ENCODE measurements at regions not wholly inside any gene's neighbourhood (a gene's known extent, or its start where the extent isn't known, plus 50 kb on each side); places are given as distances from the start of the nearest gene placed in this dataset.

- H3K9me2 ChIP-seq (ENCODE audit: insufficient read depth) = no peaks in the 10 kb centered on the region
- no peaks in the 10 kb centered on the region for H3K36me3 ChIP-seq (ENCODE audit: low read depth)
- H2AFZ ChIP-seq = no peak overlapping the region
- no peaks in the 10 kb centered on the region for H4K20me1 ChIP-seq (ENCODE audit: insufficient read depth)
- H3K4me1 ChIP-seq (ENCODE audit: insufficient read depth) = no peaks in the 10 kb centered on the region
- H3K79me2 ChIP-seq (ENCODE audit: insufficient read depth) = no peaks in the 10 kb centered on the region
- in situ Hi-C loops (cut with MboI) = no loop called here
- H3K4me3 ChIP-seq = no peak overlapping the region
- no peak overlapping the region for H3K4me2 ChIP-seq (ENCODE audit: unreplicated experiment)
- no peaks in the 10 kb centered on the region for H3K9me3 ChIP-seq (ENCODE audit: low read depth)
- no peak overlapping the region for H3K27ac ChIP-seq
- H3F3A ChIP-seq (ENCODE audit: insufficient read depth) = no peaks in the 10 kb centered on the region
- no peak for TF ChIP-seq EZH2 (IDR thresholded peaks at IDR 0.05; ENCODE audit: insufficient read depth, poor library complexity, severe bottlenecking)
- TF ChIP-seq EZH2phosphoT487 (IDR thresholded peaks at IDR 0.05; ENCODE audit: insufficient read depth, low read depth) = no peak
- no peak for DNase-seq
- no peaks in the 10 kb centered on the region for H3K27me3 ChIP-seq (replicated peaks; ENCODE audit: insufficient read depth)
- H3K9ac ChIP-seq = no peak overlapping the region
- 90 to 92% methylated on average over 16 to 18 of the region's 18 CpGs for WGBS, 2 experiments (ENCODE audit: low coverage in 1 of 2, low lambda C conversion rate in 2 of 2, missing lambda C conversion rate in 2 of 2)
Measured at GRCh38 chr13:24623149-24623665, 57.0 kb upstream of the ATP12A start.

GRCh38 chr13:24624363-24624762 is 55.8 kb upstream of the ATP12A start:
- no peak overlapping the region for H2AFZ ChIP-seq

GRCh38 chr13:24624801-24625231 is 55.4 kb upstream of the ATP12A start:
- H3K9me2 ChIP-seq (ENCODE audit: insufficient read depth) = no peaks in the 10 kb centered on the region
- DNase-seq = no peak
- H3K4me2 ChIP-seq (ENCODE audit: unreplicated experiment) = no peak overlapping the region
- 0 out of 2 replicates have a peak, but pooled peaks cover 6% of the 10 kb centered on the region for H3K4me1 ChIP-seq (ENCODE audit: insufficient read depth)
- no peaks in the 10 kb centered on the region for H3F3A ChIP-seq (ENCODE audit: insufficient read depth)
- in situ Hi-C loops (cut with MboI) = no loop called here
- 70 to 78% methylated on average over 7 of the region's 7 CpGs for WGBS, 2 experiments (ENCODE audit: low coverage in 1 of 2, low lambda C conversion rate in 2 of 2, missing lambda C conversion rate in 2 of 2)
- no peak overlapping the region for H3K4me3 ChIP-seq
- no peaks in the 10 kb centered on the region for H3K79me2 ChIP-seq (ENCODE audit: insufficient read depth)
- no peaks in the 10 kb centered on the region for H3K9me3 ChIP-seq (ENCODE audit: low read depth)
- no peaks in the 10 kb centered on the region for H3K36me3 ChIP-seq (ENCODE audit: low read depth)
- no peak overlapping the region for H3K9ac ChIP-seq
- no peak overlapping the region for H2AFZ ChIP-seq
- H3K27ac ChIP-seq = no peak overlapping the region
- no peaks in the 10 kb centered on the region for H4K20me1 ChIP-seq (ENCODE audit: insufficient read depth)
- TF ChIP-seq EZH2 (IDR thresholded peaks at IDR 0.05; ENCODE audit: insufficient read depth, poor library complexity, severe bottlenecking) (no peak), EZH2phosphoT487 (IDR thresholded peaks at IDR 0.05; ENCODE audit: insufficient read depth, low read depth) (no peak)
- no peaks in the 10 kb centered on the region for H3K27me3 ChIP-seq (replicated peaks; ENCODE audit: insufficient read depth)

More at GRCh38 chr13:24624363-24624762, 55.8 kb upstream of the ATP12A start:
- Histone ChIP-seq H3K27ac (no peak overlapping the region), H3K9me2 (ENCODE audit: insufficient read depth) (no peaks in the 10 kb centered on the region), H4K20me1 (ENCODE audit: insufficient read depth) (no peaks in the 10 kb centered on the region), H3K4me3 (no peak overlapping the region), H3K9ac (no peak overlapping the region), H3K79me2 (ENCODE audit: insufficient read depth) (no peaks in the 10 kb centered on the region), H3K4me2 (ENCODE audit: unreplicated experiment) (no peak overlapping the region), H3K4me1 (ENCODE audit: insufficient read depth) (0 out of 2 replicates have a peak, but pooled peaks cover 3% of the 10 kb centered on the region), H3K36me3 (ENCODE audit: low read depth) (no peaks in the 10 kb centered on the region), H3K27me3 (replicated peaks; ENCODE audit: insufficient read depth) (no peaks in the 10 kb centered on the region), H3K9me3 (ENCODE audit: low read depth) (no peaks in the 10 kb centered on the region), H3F3A (ENCODE audit: insufficient read depth) (no peaks in the 10 kb centered on the region)
- in situ Hi-C loops (cut with MboI) = no loop called here
- DNase-seq = no peak
- no peak for TF ChIP-seq EZH2phosphoT487 (IDR thresholded peaks at IDR 0.05; ENCODE audit: insufficient read depth, low read depth)
- no peak for TF ChIP-seq EZH2 (IDR thresholded peaks at IDR 0.05; ENCODE audit: insufficient read depth, poor library complexity, severe bottlenecking)
- 76 to 80% methylated on average over 12 of the region's 12 CpGs for WGBS, 2 experiments (ENCODE audit: low coverage in 1 of 2, low lambda C conversion rate in 2 of 2, missing lambda C conversion rate in 2 of 2)

GRCh38 chr13:24625331-24625731 is 54.9 kb upstream of the ATP12A start:
- Histone ChIP-seq H3K4me2 (ENCODE audit: unreplicated experiment) (no peak overlapping the region), H3F3A (ENCODE audit: insufficient read depth) (no peaks in the 10 kb centered on the region), H3K27me3 (replicated peaks; ENCODE audit: insufficient read depth) (no peaks in the 10 kb centered on the region), H3K4me3 (no peak overlapping the region), H3K36me3 (ENCODE audit: low read depth) (no peaks in the 10 kb centered on the region), H3K9ac (no peak overlapping the region), H3K79me2 (ENCODE audit: insufficient read depth) (no peaks in the 10 kb centered on the region), H3K9me2 (ENCODE audit: insufficient read depth) (no peaks in the 10 kb centered on the region), H4K20me1 (ENCODE audit: insufficient read depth) (no peaks in the 10 kb centered on the region), H3K4me1 (ENCODE audit: insufficient read depth) (0 out of 2 replicates have a peak, but pooled peaks cover 6% of the 10 kb centered on the region), H3K9me3 (ENCODE audit: low read depth) (no peaks in the 10 kb centered on the region), H3K27ac (no peak overlapping the region), H2AFZ (peak overlapping the region; percentile 38)
- in situ Hi-C loops (cut with MboI) = no loop called here
- 56 to 71% methylated on average over 3 of the region's 3 CpGs for WGBS, 2 experiments (ENCODE audit: low coverage in 1 of 2, low lambda C conversion rate in 2 of 2, missing lambda C conversion rate in 2 of 2)
- no peak for DNase-seq
- TF ChIP-seq EZH2phosphoT487 (IDR thresholded peaks at IDR 0.05; ENCODE audit: insufficient read depth, low read depth) (no peak), EZH2 (IDR thresholded peaks at IDR 0.05; ENCODE audit: insufficient read depth, poor library complexity, severe bottlenecking) (no peak)

Data from GM23248 (cell line).